HepG2 (cell line): ENCODE measurements at regions not wholly inside any gene's neighbourhood (a gene's known extent, or its start where the extent isn't known, plus 50 kb on each side); places are given as distances from the start of the nearest gene placed in this dataset.
"Not testable (repeated sequence)": the region's sequence is repeated elsewhere in the genome, so short reads cannot be mapped to it uniquely, and the experiment has no call there.

ENCODE experiments used
- ATAC-seq: fragments of 200-7000 bp; cut with Tn5 transposase; 3 replicates; pipeline ENCODE4 v1.9.1; 2020; ENCODE audit warnings: mild to moderate bottlenecking, moderate library complexity
- BruUV-seq: library from RNA; stranded (reverse); fragments of 400-500 nt; replicated peaks from 2 replicates; lab custom pipeline; 2021; lab: Mats Ljungman, UMichigan
- CTCF ChIA-PET: fragments of 300-600 bp; formaldehyde crosslinking; extraction: SDS; loops from one replicate; lab custom pipeline; 2021; ENCODE audit warnings: low total read pairs, inconsistent platforms, low intra/inter-chr PET ratio; lab: Yijun Ruan, JAX
- POLR2A ChIA-PET: fragments of 350-600 bp; sonication (Branson Sonifier 250); formaldehyde crosslinking; loops from one replicate; lab custom pipeline; 2020; ENCODE audit warnings: antibody characterized with exemption, inconsistent platforms; lab: Yijun Ruan, JAX
- DNase-seq: peaks from one replicate; pipeline ENCODE4 v3.0.0-alpha.2; 2015; ENCODE audit warnings: low spot score
- FAIRE-seq: peaks from 3 replicates; lab custom pipeline; 2011; peaks lifted over from hg19 to GRCh38; lab: Jason Lieb, UNC
- H2AFZ ChIP-seq: one replicate; pipeline ENCODE4 v1.6.1; 2011; ENCODE audit warnings: low read length, inconsistent platforms
- H3K27ac ChIP-seq: fragments of 300-600 bp; 3 replicates; pipeline ENCODE4 v1.8.0; 2011; ENCODE audit warnings: mixed run types, mild to moderate bottlenecking, mixed read lengths, low read length, inconsistent platforms; ENCODE audit not compliant: insufficient read depth; ENCODE audit errors: extremely low read length
- H3K27me3 ChIP-seq, 2 experiments: fragments of 200-600 bp in 1 of 2; 2 replicates in 1 of 2; 3 replicates in 1 of 2; pipeline versions ENCODE4 v1.6.0 to v1.8.0; 2011; ENCODE audit warnings: low read length in 2 of 2, mild to moderate bottlenecking in 2 of 2, moderate library complexity in 2 of 2, inconsistent platforms in 1 of 2; ENCODE audit not compliant: insufficient read depth in 2 of 2, control insufficient read depth in 1 of 2
- H3K36me3 ChIP-seq, 2 experiments: fragments of 200-600 bp in 1 of 2; replicated peaks in 1 of 2; 2 replicates in 1 of 2; 3 replicates in 1 of 2; pipeline versions ENCODE4 v1.5.1 to v1.8.0; 2011; ENCODE audit warnings: low read length in 2 of 2, inconsistent platforms in 1 of 2; ENCODE audit not compliant: insufficient read depth in 2 of 2, control insufficient read depth in 1 of 2
- H3K4me1 ChIP-seq: 2 replicates; pipeline ENCODE4 v1.5.1; 2012; ENCODE audit warnings: low read length, inconsistent platforms; ENCODE audit not compliant: insufficient read depth
- H3K4me2 ChIP-seq: 2 replicates; pipeline ENCODE4 v1.6.0; 2011; ENCODE audit warnings: low read depth, low read length, inconsistent platforms
- H3K4me3 ChIP-seq, 3 experiments: fragments of 200-600 bp in 1 of 3; sonication (generic), shearing (Covaris generic) in 1 of 3; replicated peaks in 1 of 3; 2 replicates each; pipeline ENCODE4 v1.5.1; 2011 to 2016; ENCODE audit warnings: low read length in 3 of 3, inconsistent platforms in 2 of 3, low read depth in 2 of 3, mild to moderate bottlenecking in 2 of 3, control low read depth in 1 of 3, mixed read lengths in 1 of 3; ENCODE audit not compliant: insufficient read depth in 1 of 3
- H3K79me2 ChIP-seq: one replicate; pipeline ENCODE4 v1.6.1; 2011; ENCODE audit warnings: low read length, inconsistent platforms; ENCODE audit not compliant: insufficient read depth
- H3K9ac ChIP-seq: 2 replicates; pipeline ENCODE4 v1.6.0; 2011; ENCODE audit warnings: mild to moderate bottlenecking, low read depth, low read length, inconsistent platforms; ENCODE audit not compliant: insufficient read depth
- H3K9me3 ChIP-seq: 2 replicates; pipeline ENCODE4 v1.5.1; 2012; ENCODE audit warnings: mild to moderate bottlenecking, low read length
- H4K20me1 ChIP-seq: 2 replicates; pipeline ENCODE4 v1.6.0; 2011; ENCODE audit warnings: inconsistent platforms, mild to moderate bottlenecking, low read length, moderate library complexity; ENCODE audit not compliant: insufficient read depth
- WGBS: methylation state at CpG from one replicate; pipeline ENCODE4 v1.1.6; 2017; ENCODE audit warnings: low lambda C conversion rate; 5-methylcytosine and 5-hydroxymethylcytosine counted together
- in situ Hi-C: cut with HindIII; loops from 2 replicates; pipeline ENCODE4 v1.10.0; 2017; ENCODE audit warnings: low pct_unique_long_range_greater_than_20kb; ENCODE audit not compliant: extremely low pct_ligation_motif_present
- intact Hi-C: fragments of 100-400 bp; cut with micrococcal nuclease; formaldehyde crosslinking; loops from one replicate; pipeline ENCODE4 v1.10.0; 2022; ENCODE audit not compliant: unreplicated experiment

- FAIRE-seq, H3K27ac ChIP-seq, H3K4me3 ChIP-seq, ATAC-seq, in situ Hi-C loops, H4K20me1 ChIP-seq, H2AFZ ChIP-seq, H3K79me2 ChIP-seq, POLR2A ChIA-PET, H3K9ac ChIP-seq, H3K9me3 ChIP-seq, intact Hi-C loops, H3K36me3 ChIP-seq, BruUV-seq, H3K4me1 ChIP-seq, H3K4me2 ChIP-seq, H3K27me3 ChIP-seq, CTCF ChIA-PET, DNase-seq: not testable (repeated sequence)
- WGBS, result 0% methylated on average over 4 of the region's 4 CpGs
Observed at GRCh38 chr5:99473328-99473727, 544.5 kb upstream of the CHD1 start.

GRCh38 chr5:99471726-99472125 is 542.9 kb upstream of the CHD1 start:
- POLR2A ChIA-PET, ATAC-seq, CTCF ChIA-PET: not testable (repeated sequence)

GRCh38 chr5:99471178-99471577 is 542.4 kb upstream of the CHD1 start:
- H3K4me3 ChIP-seq, ATAC-seq, in situ Hi-C loops, BruUV-seq, H4K20me1 ChIP-seq, CTCF ChIA-PET, H3K27ac ChIP-seq, POLR2A ChIA-PET, FAIRE-seq, H3K9me3 ChIP-seq, H3K79me2 ChIP-seq, H3K4me1 ChIP-seq, H3K27me3 ChIP-seq, DNase-seq, H2AFZ ChIP-seq, H3K9ac ChIP-seq, H3K4me2 ChIP-seq, H3K36me3 ChIP-seq, intact Hi-C loops: not testable (repeated sequence)
- 0% methylated on average over 1 of the region's 1 CpG for WGBS

More at GRCh38 chr5:99471726-99472125, 542.9 kb upstream of the CHD1 start:
- intact Hi-C loops, FAIRE-seq, H3K9me3 ChIP-seq, H3K4me3 ChIP-seq, H3K36me3 ChIP-seq, H3K27ac ChIP-seq, DNase-seq, H3K4me2 ChIP-seq, H4K20me1 ChIP-seq, H3K79me2 ChIP-seq, H2AFZ ChIP-seq, BruUV-seq, in situ Hi-C loops, H3K9ac ChIP-seq, H3K27me3 ChIP-seq, H3K4me1 ChIP-seq: not testable (repeated sequence)
- WGBS, result 0% methylated on average over 4 of the region's 4 CpGs

GRCh38 chr5:99470636-99471035 is 541.8 kb upstream of the CHD1 start:
- POLR2A ChIA-PET, intact Hi-C loops, DNase-seq, in situ Hi-C loops, H2AFZ ChIP-seq, CTCF ChIA-PET, FAIRE-seq, H4K20me1 ChIP-seq, H3K9ac ChIP-seq, H3K27me3 ChIP-seq, H3K27ac ChIP-seq, H3K79me2 ChIP-seq, H3K4me2 ChIP-seq, H3K4me3 ChIP-seq, BruUV-seq, H3K9me3 ChIP-seq, ATAC-seq, H3K4me1 ChIP-seq, H3K36me3 ChIP-seq: not testable (repeated sequence)
- 0% methylated on average over 3 of the region's 3 CpGs for WGBS
